Peyer's patch (tissue), 4 donors: ENCODE measurements at regions not wholly inside any gene's neighbourhood (a gene's known extent, or its start where the extent isn't known, plus 50 kb on each side); places are given as distances from the start of the nearest gene placed in this dataset.

Experiments
- DNase-seq, 3 donors: peaks; one replicate each; pipeline ENCODE4 v3.0.0-alpha.2; 2017 to 2019
- H3K27ac ChIP-seq, 4 donors: fragments of 200-600 bp; sonication (generic); one replicate each; pipeline ENCODE4 v1.5.1; 2016 to 2019
- H3K27me3 ChIP-seq, 2 donors: fragments of 200-600 bp; sonication (generic); one replicate each; pipeline ENCODE4 v1.5.1; 2019
- H3K36me3 ChIP-seq, 3 donors: fragments of 200-600 bp; sonication (generic); one replicate each; pipeline ENCODE4 v1.5.1; 2016 to 2019
- H3K4me1 ChIP-seq, 4 donors: fragments of 200-600 bp; sonication (generic); one replicate each; pipeline ENCODE4 v1.5.1; 2016 to 2019
- H3K4me3 ChIP-seq, 4 donors: fragments of 200-600 bp; sonication (generic); 1 replicate in 3 of 4; 2 replicates in 1 of 4; pipeline ENCODE4 v1.5.1; 2016 to 2019; ENCODE audit warnings: mild to moderate bottlenecking in 1 of 4
- H3K9me3 ChIP-seq, 4 donors: fragments of 200-600 bp; sonication (generic); one replicate each; pipeline ENCODE4 v1.5.1; 2016 to 2019; ENCODE audit warnings: mild to moderate bottlenecking in 1 of 4
- POLR2A ChIP-seq, 2 donors: fragments of 450-650 bp; IDR thresholded peaks; one replicate each; pipeline ENCODE4 v1.5.1; 2017; ENCODE audit warnings: antibody characterized with exemption in 2 of 2, mild to moderate bottlenecking in 2 of 2, moderate library complexity in 2 of 2
- TF ChIP-seq, protein P1 (sequence below), 6 experiments: fragments of 450-650 bp in 4 of 6; fragments of 200-600 bp in 2 of 6; sonication (generic) in 1 of 6; IDR thresholded peaks; one replicate each; pipeline ENCODE4 v1.5.1; 2017 to 2019; ENCODE audit warnings: antibody characterized with exemption in 6 of 6, mild to moderate bottlenecking in 3 of 6, moderate library complexity in 1 of 6

DNA sequence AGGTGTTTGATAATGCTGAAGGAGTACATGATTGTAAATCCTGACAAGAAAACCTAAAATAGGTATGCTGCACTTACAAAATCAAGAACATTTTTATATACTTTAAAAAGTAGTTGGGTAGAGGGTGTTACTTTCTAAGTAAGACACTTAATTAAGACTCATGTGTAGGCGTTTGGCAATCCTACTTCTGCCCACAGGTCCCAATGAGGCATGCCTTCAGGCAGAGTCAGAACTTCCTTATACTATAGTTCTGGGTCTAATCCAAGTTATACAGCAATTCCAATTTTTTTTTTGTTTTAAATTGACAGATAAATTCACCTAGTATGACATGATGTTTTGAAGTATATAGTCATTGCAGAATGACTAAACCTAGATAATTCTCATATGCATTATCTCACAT lies 1188.5 kb upstream of the PHF14 start:
- no peaks in the 10 kb centered on the region for H3K9me3 ChIP-seq
- no peak overlapping the region for H3K4me3 ChIP-seq
- no peak for TF ChIP-seq POLR2A (IDR thresholded peaks at IDR 0.05)
- TF ChIP-seq, protein P1, sequence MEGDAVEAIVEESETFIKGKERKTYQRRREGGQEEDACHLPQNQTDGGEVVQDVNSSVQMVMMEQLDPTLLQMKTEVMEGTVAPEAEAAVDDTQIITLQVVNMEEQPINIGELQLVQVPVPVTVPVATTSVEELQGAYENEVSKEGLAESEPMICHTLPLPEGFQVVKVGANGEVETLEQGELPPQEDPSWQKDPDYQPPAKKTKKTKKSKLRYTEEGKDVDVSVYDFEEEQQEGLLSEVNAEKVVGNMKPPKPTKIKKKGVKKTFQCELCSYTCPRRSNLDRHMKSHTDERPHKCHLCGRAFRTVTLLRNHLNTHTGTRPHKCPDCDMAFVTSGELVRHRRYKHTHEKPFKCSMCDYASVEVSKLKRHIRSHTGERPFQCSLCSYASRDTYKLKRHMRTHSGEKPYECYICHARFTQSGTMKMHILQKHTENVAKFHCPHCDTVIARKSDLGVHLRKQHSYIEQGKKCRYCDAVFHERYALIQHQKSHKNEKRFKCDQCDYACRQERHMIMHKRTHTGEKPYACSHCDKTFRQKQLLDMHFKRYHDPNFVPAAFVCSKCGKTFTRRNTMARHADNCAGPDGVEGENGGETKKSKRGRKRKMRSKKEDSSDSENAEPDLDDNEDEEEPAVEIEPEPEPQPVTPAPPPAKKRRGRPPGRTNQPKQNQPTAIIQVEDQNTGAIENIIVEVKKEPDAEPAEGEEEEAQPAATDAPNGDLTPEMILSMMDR (IDR thresholded peaks at IDR 0.05): no peak
- H3K27ac ChIP-seq: no peak overlapping the region
- H3K4me1 ChIP-seq: no peaks in the 10 kb centered on the region
- DNase-seq: no peak
- no peaks in the 10 kb centered on the region for H3K36me3 ChIP-seq
- no peaks in the 10 kb centered on the region for H3K27me3 ChIP-seq

DNA sequence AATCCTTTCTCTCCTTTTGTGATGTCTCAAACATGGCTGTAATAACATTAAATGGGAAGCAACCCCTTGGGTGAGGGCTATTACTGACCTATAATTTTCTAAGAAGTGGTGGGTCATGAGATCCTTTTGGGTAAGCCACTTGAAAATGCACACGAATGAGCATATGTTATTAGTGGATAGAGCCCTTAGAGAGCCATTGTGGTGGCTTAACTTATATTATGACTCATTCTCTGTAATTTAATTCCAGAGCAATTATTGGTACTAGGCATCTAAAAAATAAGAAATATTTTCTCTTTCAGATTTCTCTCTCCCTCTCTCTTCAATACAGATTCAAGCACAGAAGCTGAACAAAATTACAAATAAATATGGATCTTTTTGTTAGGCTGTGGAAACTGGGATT lies 1177.4 kb upstream of the PHF14 start:
- H3K36me3 ChIP-seq: no peaks in the 10 kb centered on the region
- H3K9me3 ChIP-seq: no peaks in the 10 kb centered on the region
- DNase-seq: no peak
- H3K27me3 ChIP-seq: no peaks in the 10 kb centered on the region
- no peaks in the 10 kb centered on the region for H3K4me1 ChIP-seq
- no peak for TF ChIP-seq POLR2A (IDR thresholded peaks at IDR 0.05)
- TF ChIP-seq, protein P1 (IDR thresholded peaks at IDR 0.05): no peak
- no peak overlapping the region for H3K27ac ChIP-seq
- no peak overlapping the region for H3K4me3 ChIP-seq

DNA sequence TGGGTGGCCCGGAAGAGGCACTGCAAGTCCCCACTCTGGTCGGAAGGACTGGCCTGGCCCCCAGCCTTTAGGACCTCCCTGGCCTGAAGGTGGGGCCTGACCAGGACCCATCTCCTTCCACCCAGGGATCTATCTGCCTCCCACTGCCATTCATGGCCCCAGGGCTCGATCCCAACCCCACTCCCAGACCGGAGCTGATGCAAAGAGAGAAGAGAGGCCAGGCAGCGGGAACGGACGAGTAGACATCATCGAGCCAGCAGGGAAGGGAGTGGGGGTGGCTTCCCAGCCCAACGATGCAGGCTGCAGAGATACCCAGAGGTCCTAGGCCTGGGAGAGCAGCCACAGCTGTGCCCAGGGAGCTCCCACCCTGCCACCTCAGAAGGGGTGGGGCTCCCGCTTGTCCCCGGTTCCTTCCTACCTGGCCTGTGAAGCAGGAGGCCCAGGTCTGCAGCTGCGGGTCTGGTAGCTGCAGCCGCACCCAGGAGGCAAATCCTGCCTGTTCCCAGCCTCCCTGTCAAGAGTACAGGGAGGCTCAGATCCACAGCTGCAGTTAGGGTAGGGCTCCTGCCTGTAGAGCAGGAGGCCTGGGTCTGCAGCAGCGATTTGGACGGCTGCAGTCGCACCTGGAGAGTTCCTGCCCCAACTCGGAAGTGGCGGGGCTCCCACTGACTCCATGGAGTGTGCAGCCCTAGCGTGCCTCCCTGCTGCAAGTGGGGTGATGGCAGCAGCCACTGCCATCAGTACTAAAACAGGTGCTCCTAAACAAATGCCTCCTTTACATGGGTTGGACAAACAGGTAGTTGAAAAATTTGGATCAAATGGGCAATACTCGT lies 1151.0 kb upstream of the PHF14 start:
- H3K27ac ChIP-seq: no peak overlapping the region
- H3K27me3 ChIP-seq: no peaks in the 10 kb centered on the region
- H3K36me3 ChIP-seq: no peaks in the 10 kb centered on the region
- H3K4me1 ChIP-seq: no peaks in the 10 kb centered on the region
- H3K9me3 ChIP-seq: no peaks in the 10 kb centered on the region
- DNase-seq: no peak
- TF ChIP-seq, protein P1 (IDR thresholded peaks at IDR 0.05): no peak
- TF ChIP-seq POLR2A (IDR thresholded peaks at IDR 0.05): no peak
- H3K4me3 ChIP-seq: no peak overlapping the region

DNA sequence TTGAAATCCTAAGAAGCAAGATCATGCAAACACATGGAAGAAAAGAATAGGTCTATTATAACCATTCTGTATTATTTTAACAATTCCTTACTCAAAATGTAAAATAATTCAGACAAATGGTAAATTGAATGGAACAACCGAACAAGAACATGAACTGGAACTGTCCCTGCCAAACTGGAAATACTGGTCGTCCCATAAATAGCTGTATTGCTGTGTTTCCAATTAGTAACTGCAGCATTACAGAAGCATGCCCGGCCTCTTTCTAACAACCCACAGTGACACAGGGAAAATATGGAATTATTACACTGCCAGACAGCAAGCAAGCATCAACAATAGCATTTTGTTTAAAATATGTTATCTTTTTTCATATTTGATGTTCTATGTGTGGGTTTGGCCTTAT lies 1138.5 kb upstream of the PHF14 start:
- no peak overlapping the region for H3K4me3 ChIP-seq
- no peaks in the 10 kb centered on the region for H3K36me3 ChIP-seq
- H3K4me1 ChIP-seq: no peaks in the 10 kb centered on the region
- H3K9me3 ChIP-seq: no peaks in the 10 kb centered on the region
- no peak overlapping the region for H3K27ac ChIP-seq
- TF ChIP-seq, protein P1 (IDR thresholded peaks at IDR 0.05): no peak
- no peak for TF ChIP-seq POLR2A (IDR thresholded peaks at IDR 0.05)
- H3K27me3 ChIP-seq: no peaks in the 10 kb centered on the region
- DNase-seq: no peak

DNA sequence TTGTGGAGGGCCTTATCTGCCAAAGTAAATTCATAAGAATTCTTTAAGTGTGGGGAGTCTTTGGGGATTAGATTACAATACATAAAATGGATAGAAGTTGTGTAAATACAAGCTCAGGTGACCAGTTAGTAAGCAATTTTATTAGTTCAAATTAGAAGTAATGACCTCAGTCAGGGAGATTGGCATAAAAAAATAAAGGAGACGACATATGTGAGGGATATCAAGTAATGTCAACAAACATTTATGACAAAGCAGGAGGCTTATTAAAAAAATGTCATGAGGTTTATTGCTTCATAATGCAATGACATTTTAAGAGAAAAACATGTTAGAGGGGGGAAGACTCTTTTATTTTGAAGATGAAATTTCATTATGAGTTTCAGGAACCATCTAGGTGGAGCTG lies 1137.0 kb upstream of the PHF14 start:
- Histone ChIP-seq H3K27ac (no peak overlapping the region), H3K27me3 (no peaks in the 10 kb centered on the region)

More for the DNA sequence above, 1137.0 kb upstream of the PHF14 start:
- TF ChIP-seq, protein P1 (IDR thresholded peaks at IDR 0.05): no peak
- no peak for TF ChIP-seq POLR2A (IDR thresholded peaks at IDR 0.05)
- H3K36me3 ChIP-seq: no peaks in the 10 kb centered on the region
- no peaks in the 10 kb centered on the region for H3K4me1 ChIP-seq
- no peak overlapping the region for H3K4me3 ChIP-seq
- DNase-seq: no peak
- no peaks in the 10 kb centered on the region for H3K9me3 ChIP-seq
